WI38 (cell line): ENCODE measurements at regions not wholly inside any gene's neighbourhood (a gene's known extent, or its start where the extent isn't known, plus 50 kb on each side); places are given as distances from the start of the nearest gene placed in this dataset.

Experiments
- H3K4me3 ChIP-seq: 2 replicates; pipeline ENCODE4 v1.5.1; 2011; ENCODE audit warnings: low read depth, mild to moderate bottlenecking, control low read depth, low read length
- TF ChIP-seq, protein P1 (sequence below): IDR thresholded peaks from 2 replicates; pipeline ENCODE4 v1.5.1; 2012; ENCODE audit warnings: low read depth, mild to moderate bottlenecking, control low read depth, low read length

- TF ChIP-seq, protein P1, sequence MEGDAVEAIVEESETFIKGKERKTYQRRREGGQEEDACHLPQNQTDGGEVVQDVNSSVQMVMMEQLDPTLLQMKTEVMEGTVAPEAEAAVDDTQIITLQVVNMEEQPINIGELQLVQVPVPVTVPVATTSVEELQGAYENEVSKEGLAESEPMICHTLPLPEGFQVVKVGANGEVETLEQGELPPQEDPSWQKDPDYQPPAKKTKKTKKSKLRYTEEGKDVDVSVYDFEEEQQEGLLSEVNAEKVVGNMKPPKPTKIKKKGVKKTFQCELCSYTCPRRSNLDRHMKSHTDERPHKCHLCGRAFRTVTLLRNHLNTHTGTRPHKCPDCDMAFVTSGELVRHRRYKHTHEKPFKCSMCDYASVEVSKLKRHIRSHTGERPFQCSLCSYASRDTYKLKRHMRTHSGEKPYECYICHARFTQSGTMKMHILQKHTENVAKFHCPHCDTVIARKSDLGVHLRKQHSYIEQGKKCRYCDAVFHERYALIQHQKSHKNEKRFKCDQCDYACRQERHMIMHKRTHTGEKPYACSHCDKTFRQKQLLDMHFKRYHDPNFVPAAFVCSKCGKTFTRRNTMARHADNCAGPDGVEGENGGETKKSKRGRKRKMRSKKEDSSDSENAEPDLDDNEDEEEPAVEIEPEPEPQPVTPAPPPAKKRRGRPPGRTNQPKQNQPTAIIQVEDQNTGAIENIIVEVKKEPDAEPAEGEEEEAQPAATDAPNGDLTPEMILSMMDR, result no peak
- no peak overlapping the region for H3K4me3 ChIP-seq
Observed at GRCh38 chr18:26777351-26778053, 88.0 kb downstream of the AQP4 start.

- TF ChIP-seq, protein P1, result no peak
- no peak overlapping the region for H3K4me3 ChIP-seq
Observed at GRCh38 chr18:26772691-26773090, 92.8 kb downstream of the AQP4 start.

- H3K4me3 ChIP-seq, result no peak overlapping the region
- TF ChIP-seq, protein P1, result no peak
Observed at GRCh38 chr18:26771524-26771923, 94.0 kb downstream of the AQP4 start.

GRCh38 chr18:26768385-26768784 is 97.1 kb downstream of the AQP4 start:
- TF ChIP-seq, protein P1, result no peak
- no peak overlapping the region for H3K4me3 ChIP-seq

DNA sequence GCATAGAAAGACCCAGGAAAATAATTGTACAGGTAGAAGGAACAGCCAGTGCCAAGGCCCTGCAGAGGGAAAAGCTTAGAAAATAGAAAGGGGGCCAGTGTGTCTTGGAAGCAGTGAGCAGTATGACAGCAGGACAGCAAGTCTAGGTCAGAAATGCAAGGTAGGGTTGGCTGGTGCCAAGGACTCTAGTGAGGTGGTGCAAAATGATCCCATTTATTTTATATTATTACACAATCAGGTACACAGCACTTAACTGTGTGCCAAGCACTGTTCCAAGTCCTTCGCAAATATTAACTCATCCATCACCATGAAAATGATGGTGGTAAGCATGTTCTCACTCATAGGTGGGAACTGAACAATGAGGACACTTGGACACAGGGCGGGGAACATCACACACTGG is 100.0 kb downstream of the AQP4 start:
- TF ChIP-seq, protein P1, result no peak
- no peak overlapping the region for H3K4me3 ChIP-seq

DNA sequence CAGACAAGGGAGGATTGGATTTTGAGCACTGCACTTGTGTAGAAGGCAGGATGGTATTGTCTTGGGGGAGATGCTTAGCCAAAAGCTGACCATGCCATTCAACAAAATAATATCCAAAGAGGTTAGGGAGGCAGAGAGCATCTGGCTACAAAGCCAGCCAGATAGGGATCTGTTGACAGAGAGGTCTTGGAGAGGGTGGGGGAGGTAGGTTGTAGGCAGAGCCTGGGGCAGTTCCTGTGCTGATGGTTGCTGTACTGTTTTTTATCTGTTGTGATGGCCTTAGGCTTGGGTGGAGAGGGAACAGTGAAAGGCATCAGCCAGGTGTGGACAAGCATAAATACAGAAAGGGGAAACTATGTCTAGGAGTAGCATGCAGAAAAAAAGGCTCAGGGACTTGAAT is 100.9 kb downstream of the AQP4 start:
- H3K4me3 ChIP-seq, result no peak overlapping the region
- TF ChIP-seq, protein P1, result no peak

- H3K4me3 ChIP-seq, result no peak overlapping the region
- TF ChIP-seq, protein P1, result no peak
Observed at GRCh38 chr18:26764177-26764576, 101.3 kb downstream of the AQP4 start.
